ENCODE measurements at regions not wholly inside any gene's neighbourhood (a gene's known extent, or its start where the extent isn't known, plus 50 kb on each side); places are given as distances from the start of the nearest gene placed in this dataset.

GRCh38 chr16:81164481-81164880, 68.3 kb upstream of the GCSH start:
- H3K36me3 ChIP-seq (ENCODE audit: control insufficient read depth in 4 of 4, insufficient read depth in 4 of 4, low read length in 4 of 4): no peaks in the 10 kb centered on the region
- no peak for TF ChIP-seq CTCF (IDR thresholded peaks at IDR 0.05; ENCODE audit: control extremely low read depth, extremely low read depth)
- H3K9ac ChIP-seq (ENCODE audit: insufficient read depth in 1 of 2, low read length in 2 of 2): no peak overlapping the region
- H3K27me3 ChIP-seq (ENCODE audit: control insufficient read depth in 3 of 3, insufficient read depth in 3 of 3, low read length in 2 of 3): no peaks in the 10 kb centered on the region
- H3K9me3 ChIP-seq (ENCODE audit: control insufficient read depth in 4 of 4, insufficient read depth in 3 of 4, low read length in 3 of 4): peaks cover 0 to 9% (median 0%) of the 10 kb centered on the region in 4 donors
- H3K4me3 ChIP-seq: no peak overlapping the region
- H3K27ac ChIP-seq (ENCODE audit: low read depth in 1 of 2, low read length in 1 of 2): no peak overlapping the region
- ATAC-seq (ENCODE audit: insufficient read depth, low FRiP score) (no peak), DNase-seq (no peak)
- 77 to 90% methylated on average over 11 of the region's 11 CpGs for WGBS, 2 donors
- no peaks in the 10 kb centered on the region for H3K4me1 ChIP-seq (ENCODE audit: control insufficient read depth in 5 of 5, insufficient read depth in 5 of 5, low read length in 5 of 5)

- Histone ChIP-seq H3K36me3 (ENCODE audit: control insufficient read depth in 4 of 4, insufficient read depth in 4 of 4, low read length in 4 of 4) (no peaks in the 10 kb centered on the region), H3K4me1 (ENCODE audit: control insufficient read depth in 5 of 5, insufficient read depth in 5 of 5, low read length in 5 of 5) (no peaks in the 10 kb centered on the region), H3K4me3 (no peak overlapping the region), H3K27ac (ENCODE audit: low read depth in 1 of 2, low read length in 1 of 2) (no peak overlapping the region), H3K9me3 (ENCODE audit: control insufficient read depth in 4 of 4, insufficient read depth in 3 of 4, low read length in 3 of 4) (peaks cover 0 to 9% (median 0%) of the 10 kb centered on the region in 4 donors), H3K27me3 (ENCODE audit: control insufficient read depth in 3 of 3, insufficient read depth in 3 of 3, low read length in 2 of 3) (no peaks in the 10 kb centered on the region), H3K9ac (ENCODE audit: insufficient read depth in 1 of 2, low read length in 2 of 2) (no peak overlapping the region)
- no peak for ATAC-seq (ENCODE audit: insufficient read depth, low FRiP score)
- DNase-seq: peak in 1 of 3 donors; percentile 10
- 66 to 82% methylated on average over 8 to 9 of the region's 9 CpGs for WGBS, 2 donors
- no peak for TF ChIP-seq CTCF (IDR thresholded peaks at IDR 0.05; ENCODE audit: control extremely low read depth, extremely low read depth)
Measured at GRCh38 chr16:81163671-81164070, 67.5 kb upstream of the GCSH start.

- no peak overlapping the region for H3K4me3 ChIP-seq
- 70% methylated on average over 6 of the region's 6 CpGs for WGBS, 2 donors
- H3K27ac ChIP-seq (ENCODE audit: low read depth in 1 of 2, low read length in 1 of 2): no peak overlapping the region
- no peaks in the 10 kb centered on the region for H3K27me3 ChIP-seq (ENCODE audit: control insufficient read depth in 3 of 3, insufficient read depth in 3 of 3, low read length in 2 of 3)
- H3K36me3 ChIP-seq (ENCODE audit: control insufficient read depth in 4 of 4, insufficient read depth in 4 of 4, low read length in 4 of 4): no peaks in the 10 kb centered on the region
- no peak for TF ChIP-seq CTCF (IDR thresholded peaks at IDR 0.05; ENCODE audit: control extremely low read depth, extremely low read depth)
- H3K4me1 ChIP-seq (ENCODE audit: control insufficient read depth in 5 of 5, insufficient read depth in 5 of 5, low read length in 5 of 5): no peaks in the 10 kb centered on the region
- ATAC-seq (ENCODE audit: insufficient read depth, low FRiP score): no peak
- H3K9me3 ChIP-seq (ENCODE audit: control insufficient read depth in 4 of 4, insufficient read depth in 3 of 4, low read length in 3 of 4): peaks cover 0 to 8% (median 0%) of the 10 kb centered on the region in 4 donors
- no peak overlapping the region for H3K9ac ChIP-seq (ENCODE audit: insufficient read depth in 1 of 2, low read length in 2 of 2)
- DNase-seq: no peak
Measured at GRCh38 chr16:81158964-81159363, 62.8 kb upstream of the GCSH start.

GRCh38 chr16:81155769-81156168, 59.6 kb upstream of the GCSH start:
- no peaks in the 10 kb centered on the region for H3K36me3 ChIP-seq (ENCODE audit: control insufficient read depth in 4 of 4, insufficient read depth in 4 of 4, low read length in 4 of 4)
- ATAC-seq (ENCODE audit: insufficient read depth, low FRiP score) (no peak), DNase-seq (no peak)
- no peak overlapping the region for H3K4me3 ChIP-seq
- no peak overlapping the region for H3K9ac ChIP-seq (ENCODE audit: insufficient read depth in 1 of 2, low read length in 2 of 2)
- peaks cover 0 to 9% (median 0%) of the 10 kb centered on the region in 4 donors for H3K9me3 ChIP-seq (ENCODE audit: control insufficient read depth in 4 of 4, insufficient read depth in 3 of 4, low read length in 3 of 4)
- no peaks in the 10 kb centered on the region for H3K27me3 ChIP-seq (ENCODE audit: control insufficient read depth in 3 of 3, insufficient read depth in 3 of 3, low read length in 2 of 3)
- no peak overlapping the region for H3K27ac ChIP-seq (ENCODE audit: low read depth in 1 of 2, low read length in 1 of 2)
- no peaks in the 10 kb centered on the region for H3K4me1 ChIP-seq (ENCODE audit: control insufficient read depth in 5 of 5, insufficient read depth in 5 of 5, low read length in 5 of 5)
- 74 to 78% methylated on average over 10 of the region's 10 CpGs for WGBS, 2 donors
- no peak for TF ChIP-seq CTCF (IDR thresholded peaks at IDR 0.05; ENCODE audit: control extremely low read depth, extremely low read depth)

Data from lung (tissue), 11 donors.